ENCODE measurements at regions not wholly inside any gene's neighbourhood (a gene's known extent, or its start where the extent isn't known, plus 50 kb on each side); places are given as distances from the start of the nearest gene placed in this dataset.

DNA sequence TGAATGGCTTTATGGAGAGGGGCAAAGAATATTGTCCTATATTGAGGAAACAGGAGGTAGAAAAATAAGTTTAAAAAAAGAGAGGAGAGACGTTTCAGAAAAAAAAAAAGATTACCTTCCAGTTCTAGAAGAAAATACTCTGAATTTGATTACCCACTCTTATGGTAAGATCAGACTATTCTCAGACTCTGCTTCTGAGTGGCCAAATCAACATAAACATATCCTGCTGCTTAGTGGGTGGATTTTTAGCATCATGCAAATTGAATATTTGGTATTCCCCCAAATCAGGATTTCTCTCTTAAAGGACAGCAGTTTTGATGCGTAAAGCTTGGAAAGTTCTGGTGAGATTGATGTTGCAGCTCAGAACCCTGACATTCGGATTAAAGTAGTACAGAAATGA is 946.6 kb downstream of the TFAP2A start:
- DNase-seq (ENCODE audit: low read depth) (no peak), FAIRE-seq (no peak)
- H3K9me3 Mint-ChIP-seq (ENCODE audit: unreplicated experiment), result no peaks in the 10 kb centered on the region
- H3K36me3 Mint-ChIP-seq (ENCODE audit: low read depth, unreplicated experiment), result no peaks in the 10 kb centered on the region
- H3K27me3 Mint-ChIP-seq (ENCODE audit: low read depth, unreplicated experiment), result no peaks in the 10 kb centered on the region
- H3K9me3 ChIP-seq (ENCODE audit: insufficient read depth, low read depth, low read length), result no peaks in the 10 kb centered on the region
- H3K9ac ChIP-seq (ENCODE audit: low read length), result no peak overlapping the region
- H3K4me2 ChIP-seq (ENCODE audit: low read length), result no peak overlapping the region
- TF ChIP-seq, protein P1, sequence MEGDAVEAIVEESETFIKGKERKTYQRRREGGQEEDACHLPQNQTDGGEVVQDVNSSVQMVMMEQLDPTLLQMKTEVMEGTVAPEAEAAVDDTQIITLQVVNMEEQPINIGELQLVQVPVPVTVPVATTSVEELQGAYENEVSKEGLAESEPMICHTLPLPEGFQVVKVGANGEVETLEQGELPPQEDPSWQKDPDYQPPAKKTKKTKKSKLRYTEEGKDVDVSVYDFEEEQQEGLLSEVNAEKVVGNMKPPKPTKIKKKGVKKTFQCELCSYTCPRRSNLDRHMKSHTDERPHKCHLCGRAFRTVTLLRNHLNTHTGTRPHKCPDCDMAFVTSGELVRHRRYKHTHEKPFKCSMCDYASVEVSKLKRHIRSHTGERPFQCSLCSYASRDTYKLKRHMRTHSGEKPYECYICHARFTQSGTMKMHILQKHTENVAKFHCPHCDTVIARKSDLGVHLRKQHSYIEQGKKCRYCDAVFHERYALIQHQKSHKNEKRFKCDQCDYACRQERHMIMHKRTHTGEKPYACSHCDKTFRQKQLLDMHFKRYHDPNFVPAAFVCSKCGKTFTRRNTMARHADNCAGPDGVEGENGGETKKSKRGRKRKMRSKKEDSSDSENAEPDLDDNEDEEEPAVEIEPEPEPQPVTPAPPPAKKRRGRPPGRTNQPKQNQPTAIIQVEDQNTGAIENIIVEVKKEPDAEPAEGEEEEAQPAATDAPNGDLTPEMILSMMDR (IDR thresholded peaks at IDR 0.05; ENCODE audit: insufficient read depth, low read depth, low read length), result no peak
- TF ChIP-seq EZH2 (IDR thresholded peaks at IDR 0.05; ENCODE audit: insufficient read depth, low read length), result no peak
- no peaks in the 10 kb centered on the region for H3K79me2 ChIP-seq (ENCODE audit: insufficient read depth, low read length)
- no peaks in the 10 kb centered on the region for H3K4me1 ChIP-seq (ENCODE audit: insufficient read depth, low read length)
- peak overlapping the region; percentile 54 for H3K27ac Mint-ChIP-seq (ENCODE audit: unreplicated experiment)
- no peak overlapping the region for H3K4me3 ChIP-seq (ENCODE audit: insufficient read depth, low read depth, low read length)
- H4K20me1 ChIP-seq (ENCODE audit: insufficient read depth, low read length), result no peaks in the 10 kb centered on the region
- no peak overlapping the region for H2AFZ ChIP-seq (ENCODE audit: low read depth, low read length)
- H3K36me3 ChIP-seq (ENCODE audit: insufficient read depth, low read length), result no peaks in the 10 kb centered on the region
- H3K27me3 ChIP-seq (ENCODE audit: insufficient read depth, low read length), result no peaks in the 10 kb centered on the region
- no peak overlapping the region for H3K4me3 Mint-ChIP-seq (ENCODE audit: unreplicated experiment)
- no peak overlapping the region for H3K27ac ChIP-seq (ENCODE audit: low read depth, low read length)
- H3K4me1 Mint-ChIP-seq (ENCODE audit: low read depth, unreplicated experiment), result peaks cover 9% of the 10 kb centered on the region

DNA sequence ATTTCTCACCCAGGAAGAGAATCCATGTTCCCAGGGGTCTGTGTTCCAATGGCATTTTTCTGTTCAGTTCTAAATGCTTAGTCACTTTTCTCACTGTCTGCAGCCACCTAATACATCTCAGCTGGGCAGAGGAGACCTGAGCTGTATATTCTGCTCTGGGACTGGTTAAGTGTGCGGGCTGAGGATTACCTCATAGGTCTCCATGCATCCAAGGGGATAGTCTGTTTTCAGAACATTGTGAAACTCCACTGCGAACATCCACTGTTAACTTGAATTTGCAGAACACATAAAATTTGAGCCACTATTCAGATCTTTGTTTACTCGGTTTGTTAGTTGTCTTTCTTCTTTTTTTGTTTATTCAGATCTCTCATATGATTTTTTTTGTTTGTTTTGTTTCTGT is 947.1 kb downstream of the TFAP2A start:
- Histone ChIP-seq H3K27me3 (ENCODE audit: insufficient read depth, low read length) (no peaks in the 10 kb centered on the region), H3K4me3 (ENCODE audit: insufficient read depth, low read depth, low read length) (no peak overlapping the region), H4K20me1 (ENCODE audit: insufficient read depth, low read length) (no peaks in the 10 kb centered on the region), H3K36me3 (ENCODE audit: insufficient read depth, low read length) (no peaks in the 10 kb centered on the region), H3K79me2 (ENCODE audit: insufficient read depth, low read length) (no peaks in the 10 kb centered on the region), H3K27ac (ENCODE audit: low read depth, low read length) (no peak overlapping the region), H3K9ac (ENCODE audit: low read length) (no peak overlapping the region), H3K4me1 (ENCODE audit: insufficient read depth, low read length) (no peaks in the 10 kb centered on the region), H3K9me3 (ENCODE audit: insufficient read depth, low read depth, low read length) (no peaks in the 10 kb centered on the region), H3K4me2 (ENCODE audit: low read length) (no peak overlapping the region), H2AFZ (ENCODE audit: low read depth, low read length) (no peak overlapping the region)
- TF ChIP-seq, protein P1 (IDR thresholded peaks at IDR 0.05; ENCODE audit: insufficient read depth, low read depth, low read length), result no peak
- TF ChIP-seq EZH2 (IDR thresholded peaks at IDR 0.05; ENCODE audit: insufficient read depth, low read length), result no peak
- peak; percentile 17 for FAIRE-seq
- H3K9me3 Mint-ChIP-seq (ENCODE audit: unreplicated experiment), result no peaks in the 10 kb centered on the region
- peak; percentile 44 for DNase-seq (ENCODE audit: low read depth)
- no peaks in the 10 kb centered on the region for H3K36me3 Mint-ChIP-seq (ENCODE audit: low read depth, unreplicated experiment)
- H3K27ac Mint-ChIP-seq (ENCODE audit: unreplicated experiment), result peak overlapping the region; percentile 54
- H3K4me3 Mint-ChIP-seq (ENCODE audit: unreplicated experiment), result no peak overlapping the region
- H3K27me3 Mint-ChIP-seq (ENCODE audit: low read depth, unreplicated experiment), result no peaks in the 10 kb centered on the region
- H3K4me1 Mint-ChIP-seq (ENCODE audit: low read depth, unreplicated experiment), result peaks cover 9% of the 10 kb centered on the region

DNA sequence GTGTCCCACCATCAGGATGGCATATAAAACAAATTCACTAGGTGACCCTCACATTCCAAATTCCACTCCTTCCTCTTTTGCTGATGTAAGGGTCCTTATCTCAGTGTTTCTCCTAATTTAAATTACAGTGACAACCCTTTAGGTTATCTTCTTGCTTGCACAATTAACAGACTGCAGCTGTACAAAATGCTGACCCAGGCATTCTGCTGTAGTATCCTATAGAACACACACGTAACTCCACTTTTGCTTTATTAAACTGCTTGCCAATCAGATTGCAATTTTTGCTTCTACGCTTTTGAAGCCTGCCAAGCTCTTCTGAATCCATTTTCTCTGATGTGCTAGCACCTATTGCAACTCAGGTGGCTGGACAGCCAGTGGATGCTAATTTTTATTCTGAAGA is 950.3 kb downstream of the TFAP2A start:
- H3K36me3 Mint-ChIP-seq (ENCODE audit: low read depth, unreplicated experiment), result no peaks in the 10 kb centered on the region
- H3K9me3 Mint-ChIP-seq (ENCODE audit: unreplicated experiment), result no peaks in the 10 kb centered on the region
- H3K27ac Mint-ChIP-seq (ENCODE audit: unreplicated experiment), result no peak overlapping the region
- Histone ChIP-seq H4K20me1 (ENCODE audit: insufficient read depth, low read length) (no peaks in the 10 kb centered on the region), H3K4me2 (ENCODE audit: low read length) (no peak overlapping the region), H3K4me1 (ENCODE audit: insufficient read depth, low read length) (no peaks in the 10 kb centered on the region), H3K79me2 (ENCODE audit: insufficient read depth, low read length) (no peaks in the 10 kb centered on the region), H3K9ac (ENCODE audit: low read length) (no peak overlapping the region), H3K4me3 (ENCODE audit: insufficient read depth, low read depth, low read length) (no peak overlapping the region), H2AFZ (ENCODE audit: low read depth, low read length) (no peak overlapping the region), H3K9me3 (ENCODE audit: insufficient read depth, low read depth, low read length) (no peaks in the 10 kb centered on the region), H3K27me3 (ENCODE audit: insufficient read depth, low read length) (no peaks in the 10 kb centered on the region), H3K36me3 (ENCODE audit: insufficient read depth, low read length) (no peaks in the 10 kb centered on the region), H3K27ac (ENCODE audit: low read depth, low read length) (no peak overlapping the region)
- peaks cover 9% of the 10 kb centered on the region for H3K4me1 Mint-ChIP-seq (ENCODE audit: low read depth, unreplicated experiment)
- DNase-seq (ENCODE audit: low read depth) (no peak), FAIRE-seq (no peak)
- no peaks in the 10 kb centered on the region for H3K27me3 Mint-ChIP-seq (ENCODE audit: low read depth, unreplicated experiment)
- no peak overlapping the region for H3K4me3 Mint-ChIP-seq (ENCODE audit: unreplicated experiment)
- TF ChIP-seq, protein P1 (IDR thresholded peaks at IDR 0.05; ENCODE audit: insufficient read depth, low read depth, low read length), result no peak
